Memory B cell (primary cell): ENCODE measurements at regions not wholly inside any gene's neighbourhood (a gene's known extent, or its start where the extent isn't known, plus 50 kb on each side); places are given as distances from the start of the nearest gene placed in this dataset.
A peak's percentile ranks its signal among the peaks of the same experiment; 100 is the strongest.

Experiments
- ATAC-seq: fragments of 150-1000 bp; cut with Tn5 transposase; 2 replicates; pipeline ENCODE4 v1.10.0; 2021; ENCODE audit warnings: low read depth, mild to moderate bottlenecking, moderate library complexity
- DNase-seq, 2 donors: peaks; one replicate each; pipeline ENCODE4 v3.0.0; 2022; ENCODE audit warnings: low spot score in 2 of 2
- H3K27ac Mint-ChIP-seq: one replicate; pipeline ENCODE4 v1.8.0; 2022; ENCODE audit warnings: mild to moderate bottlenecking, moderate library complexity, mixed read lengths
- H3K27me3 Mint-ChIP-seq: one replicate; pipeline ENCODE4 v1.8.0; 2022; ENCODE audit warnings: mixed read lengths
- H3K36me3 Mint-ChIP-seq: one replicate; pipeline ENCODE4 v1.8.0; 2022; ENCODE audit warnings: mild to moderate bottlenecking, mixed read lengths
- H3K4me1 Mint-ChIP-seq: one replicate; pipeline ENCODE4 v1.8.0; 2022; ENCODE audit warnings: mixed read lengths
- H3K4me3 Mint-ChIP-seq: one replicate; pipeline ENCODE4 v1.8.0; 2022; ENCODE audit warnings: mild to moderate bottlenecking, moderate library complexity, mixed read lengths
- H3K9me3 Mint-ChIP-seq: one replicate; pipeline ENCODE4 v1.8.0; 2022; ENCODE audit warnings: mixed read lengths

- no peak for ATAC-seq
- Mint-ChIP-seq H3K36me3 (peaks cover 33% of the 10 kb centered on the region), H3K27ac (peak overlapping the region; percentile 49), H3K4me1 (peaks cover 7% of the 10 kb centered on the region), H3K27me3 (no peaks in the 10 kb centered on the region), H3K4me3 (no peak overlapping the region), H3K9me3 (no peaks in the 10 kb centered on the region)
- no peak for DNase-seq
Measured at GRCh38 chr15:52626671-52627369, 52.4 kb downstream of the ATOSA start.

DNA sequence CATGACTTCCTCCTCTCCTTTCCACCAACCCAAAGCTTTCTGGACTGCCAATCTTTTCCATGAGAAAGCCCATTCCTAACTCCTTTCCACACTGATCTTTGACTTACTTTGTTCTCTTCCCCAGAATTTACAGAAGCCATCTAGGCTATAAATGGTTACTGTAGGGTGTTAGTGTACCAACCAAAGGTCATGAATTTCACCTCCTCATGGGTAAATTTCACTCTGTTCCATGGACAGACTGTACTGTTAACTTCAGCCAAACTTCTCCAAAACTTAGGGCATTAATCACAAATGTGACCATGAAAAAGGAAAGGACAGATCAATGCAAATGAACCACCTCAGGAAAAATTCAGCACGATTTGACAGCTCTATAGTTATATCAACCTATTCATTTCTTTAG lies 54.9 kb downstream of the ATOSA start:
- no peaks in the 10 kb centered on the region for H3K27me3 Mint-ChIP-seq
- H3K36me3 Mint-ChIP-seq: peaks cover 35% of the 10 kb centered on the region
- ATAC-seq (no peak), DNase-seq (no peak)
- H3K4me3 Mint-ChIP-seq: no peak overlapping the region
- peaks cover 3% of the 10 kb centered on the region for H3K4me1 Mint-ChIP-seq
- peak overlapping the region; percentile 3 for H3K27ac Mint-ChIP-seq
- H3K9me3 Mint-ChIP-seq: no peaks in the 10 kb centered on the region

GRCh38 chr15:52622791-52623190 lies 54.0 kb upstream of the ARPP19 start:
- H3K4me3 Mint-ChIP-seq: no peak overlapping the region
- peaks cover 41% of the 10 kb centered on the region for H3K36me3 Mint-ChIP-seq
- H3K4me1 Mint-ChIP-seq: peaks cover 6% of the 10 kb centered on the region
- H3K27me3 Mint-ChIP-seq: no peaks in the 10 kb centered on the region
- ATAC-seq (no peak), DNase-seq (no peak)
- H3K9me3 Mint-ChIP-seq: no peaks in the 10 kb centered on the region
- peak overlapping the region; percentile 36 for H3K27ac Mint-ChIP-seq

GRCh38 chr15:52620496-52620895 lies 51.7 kb upstream of the ARPP19 start:
- H3K36me3 Mint-ChIP-seq: peaks cover 36% of the 10 kb centered on the region
- H3K9me3 Mint-ChIP-seq: no peaks in the 10 kb centered on the region

More at GRCh38 chr15:52620496-52620895, 51.7 kb upstream of the ARPP19 start:
- Mint-ChIP-seq H3K27me3 (no peaks in the 10 kb centered on the region), H3K4me3 (no peak overlapping the region), H3K27ac (peak overlapping the region; percentile 58), H3K4me1 (peaks cover 6% of the 10 kb centered on the region)
- ATAC-seq: no peak
- DNase-seq: no peak
